ENCODE measurements at regions not wholly inside any gene's neighbourhood (a gene's known extent, or its start where the extent isn't known, plus 50 kb on each side); places are given as distances from the start of the nearest gene placed in this dataset.

- POLR2A ChIA-PET, result no interaction called here
- no peaks in the 10 kb centered on the region for H3K27me3 Mint-ChIP-seq
- H3K4me1 Mint-ChIP-seq, result no peaks in the 10 kb centered on the region
- ATAC-seq, result no peak
- peaks cover 0 to 14% (median 3%) of the 10 kb centered on the region in 9 donors for H3K9me3 Mint-ChIP-seq
- DNase-seq, result no peak
- H3K4me3 Mint-ChIP-seq, result no peak overlapping the region
- no peaks in the 10 kb centered on the region for H3K36me3 Mint-ChIP-seq
- H3K27ac Mint-ChIP-seq, result no peak overlapping the region
Measured at GRCh38 chr4:63764400-63764799, 644.9 kb downstream of the TECRL start.

- ATAC-seq, result no peak
- no peak for DNase-seq
- Mint-ChIP-seq H3K4me3 (no peak overlapping the region), H3K36me3 (no peaks in the 10 kb centered on the region), H3K9me3 (peaks cover 0 to 14% (median 9%) of the 10 kb centered on the region in 9 donors), H3K4me1 (no peaks in the 10 kb centered on the region), H3K27ac (no peak overlapping the region), H3K27me3 (no peaks in the 10 kb centered on the region)
- POLR2A ChIA-PET, result no interaction called here
Measured at GRCh38 chr4:63757929-63758328, 651.3 kb downstream of the TECRL start.

GRCh38 chr4:63742882-63743281 is 666.4 kb downstream of the TECRL start:
- no peaks in the 10 kb centered on the region for H3K36me3 Mint-ChIP-seq
- H3K27ac Mint-ChIP-seq, result no peak overlapping the region
- DNase-seq, result no peak
- POLR2A ChIA-PET, result no interaction called here
- H3K27me3 Mint-ChIP-seq, result no peaks in the 10 kb centered on the region
- no peak for ATAC-seq
- H3K4me3 Mint-ChIP-seq, result no peak overlapping the region
- H3K4me1 Mint-ChIP-seq, result no peaks in the 10 kb centered on the region
- H3K9me3 Mint-ChIP-seq, result peaks cover 0 to 19% (median 3%) of the 10 kb centered on the region in 9 donors

DNA sequence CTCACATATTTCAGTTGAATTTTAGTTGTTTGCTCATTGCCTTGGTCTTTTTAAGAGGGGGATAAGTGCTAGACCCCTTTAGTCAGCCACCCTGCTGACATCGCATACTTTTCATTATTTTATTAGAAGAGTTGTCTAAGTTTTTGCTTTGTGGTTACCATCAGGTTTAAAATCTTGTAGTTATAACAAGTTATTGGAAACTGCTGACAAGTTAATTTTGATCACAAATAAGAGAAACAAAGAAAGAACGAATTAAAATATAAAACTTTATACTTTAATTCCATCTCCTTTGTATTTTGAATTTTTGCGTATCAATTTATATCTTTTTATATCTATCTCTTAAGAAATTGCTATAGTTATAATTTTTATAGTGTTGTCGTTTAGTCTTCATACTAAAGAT is 679.7 kb downstream of the TECRL start:
- no peaks in the 10 kb centered on the region for H3K4me1 Mint-ChIP-seq
- H3K9me3 Mint-ChIP-seq, result peaks cover 0 to 17% (median 10%) of the 10 kb centered on the region in 9 donors
- no peak overlapping the region for H3K4me3 Mint-ChIP-seq
- DNase-seq (no peak), ATAC-seq (no peak)
- H3K36me3 Mint-ChIP-seq, result no peaks in the 10 kb centered on the region
- H3K27me3 Mint-ChIP-seq, result no peaks in the 10 kb centered on the region
- POLR2A ChIA-PET, result no interaction called here
- no peak overlapping the region for H3K27ac Mint-ChIP-seq

DNA sequence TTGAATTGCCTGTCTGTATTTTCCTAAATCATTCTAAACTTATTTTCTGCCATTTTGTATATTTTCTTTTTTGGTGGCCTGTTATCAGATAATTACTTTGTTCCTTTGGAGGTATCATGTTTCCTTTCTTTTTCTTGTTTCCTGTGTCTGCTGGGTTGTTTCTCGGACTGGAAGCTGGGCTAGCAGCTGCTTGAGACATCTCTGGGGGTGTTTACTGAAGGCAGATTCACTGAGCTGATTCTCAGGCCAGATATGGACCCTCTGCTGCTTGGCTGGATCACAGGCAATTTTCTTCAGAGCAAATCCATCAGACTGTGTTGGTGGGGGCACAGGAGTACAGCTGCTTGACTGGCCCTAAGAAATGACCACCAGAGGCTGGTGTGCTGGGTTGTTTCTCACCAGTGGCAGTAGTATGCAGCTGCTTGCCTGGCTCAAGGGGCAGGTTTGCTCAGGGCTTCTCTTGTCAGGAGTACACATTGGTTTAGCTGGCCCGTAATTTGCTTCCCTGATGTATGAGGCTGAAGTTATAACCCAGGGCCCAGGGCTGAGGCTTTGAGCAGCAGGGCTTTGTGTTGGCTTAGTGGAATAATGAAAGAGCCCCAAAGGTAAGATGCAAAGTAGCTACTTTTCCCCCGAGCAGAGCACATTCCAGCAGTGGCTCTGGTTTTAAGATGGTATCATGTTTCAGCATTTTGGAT is 680.6 kb downstream of the TECRL start:
- Mint-ChIP-seq H3K4me1 (no peaks in the 10 kb centered on the region), H3K4me3 (no peak overlapping the region), H3K36me3 (no peaks in the 10 kb centered on the region), H3K27me3 (no peaks in the 10 kb centered on the region), H3K27ac (no peak overlapping the region), H3K9me3 (peaks cover 0 to 18% (median 10%) of the 10 kb centered on the region in 9 donors)
- POLR2A ChIA-PET, result no interaction called here
- ATAC-seq, result no peak
- no peak for DNase-seq

DNA sequence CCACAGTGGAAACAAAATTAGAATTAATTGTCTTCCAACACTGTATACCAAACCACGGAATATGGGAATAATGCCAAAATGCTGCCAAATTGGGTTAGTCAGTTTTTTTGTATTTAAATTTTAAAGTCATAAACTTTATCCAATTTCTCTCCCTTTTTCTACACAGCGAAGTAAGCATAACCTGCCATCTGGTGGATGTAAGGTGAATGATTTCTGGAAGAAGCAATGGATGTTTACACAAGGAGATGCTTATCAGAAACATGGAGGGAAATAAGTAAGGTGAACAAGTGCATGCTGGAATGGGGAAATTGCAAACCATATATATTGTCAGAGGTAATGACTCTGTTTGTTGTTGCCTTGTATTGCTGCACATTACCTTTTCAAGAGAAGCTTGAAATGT is 691.9 kb downstream of the TECRL start:
- Mint-ChIP-seq H3K36me3 (no peaks in the 10 kb centered on the region), H3K27me3 (no peaks in the 10 kb centered on the region), H3K9me3 (peaks cover 0 to 23% (median 9%) of the 10 kb centered on the region in 9 donors), H3K4me3 (no peak overlapping the region), H3K27ac (no peak overlapping the region), H3K4me1 (no peaks in the 10 kb centered on the region)
- DNase-seq, result no peak
- POLR2A ChIA-PET, result no interaction called here
- no peak for ATAC-seq

DNA sequence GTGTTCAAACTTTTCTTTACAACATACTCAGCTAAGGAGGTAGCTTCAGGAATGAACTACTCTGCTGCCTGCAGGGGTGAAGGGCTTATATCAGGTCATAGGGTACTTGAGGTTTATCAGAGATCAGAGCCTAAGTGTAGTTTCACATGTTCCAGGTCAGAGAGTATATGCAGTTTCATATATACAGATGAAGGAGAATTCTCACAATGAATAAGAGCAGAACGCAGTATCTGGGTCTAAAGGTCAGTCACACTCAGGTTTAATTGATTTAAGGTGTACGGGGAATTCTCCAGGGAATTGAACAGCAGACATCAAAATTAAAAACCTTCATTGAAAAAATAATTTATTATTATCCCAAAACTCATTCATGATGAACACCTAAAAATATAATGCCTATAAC is 700.6 kb downstream of the TECRL start:
- no peaks in the 10 kb centered on the region for H3K27me3 Mint-ChIP-seq
- ATAC-seq, result no peak
- H3K27ac Mint-ChIP-seq, result no peak overlapping the region
- peaks cover 0 to 16% (median 3%) of the 10 kb centered on the region in 9 donors for H3K9me3 Mint-ChIP-seq
- H3K4me1 Mint-ChIP-seq, result no peaks in the 10 kb centered on the region
- POLR2A ChIA-PET, result no interaction called here
- H3K4me3 Mint-ChIP-seq, result no peak overlapping the region
- DNase-seq, result no peak
- no peaks in the 10 kb centered on the region for H3K36me3 Mint-ChIP-seq

GRCh38 chr4:63700569-63700968 is 708.7 kb downstream of the TECRL start:
- peaks cover 0 to 16% (median 2%) of the 10 kb centered on the region in 9 donors for H3K9me3 Mint-ChIP-seq
- POLR2A ChIA-PET, result no interaction called here

DNA sequence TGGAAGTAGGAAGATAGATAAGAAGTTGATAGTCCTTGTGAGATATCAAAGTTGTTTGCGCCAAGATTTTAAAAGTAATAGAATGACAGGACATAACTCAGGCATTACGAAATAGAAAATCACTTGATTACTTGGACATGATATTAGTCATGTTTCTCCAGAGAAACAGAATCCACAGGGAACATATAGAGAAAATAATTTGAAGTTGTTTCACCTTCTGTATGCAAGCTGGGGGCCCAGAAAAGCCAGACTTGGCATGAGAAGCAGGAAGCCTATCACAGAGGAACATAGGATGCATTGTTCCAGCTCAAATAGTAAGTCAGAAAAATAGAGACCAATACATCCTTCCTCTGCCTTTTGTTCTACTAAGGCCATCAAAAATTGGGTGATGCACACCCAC is 715.9 kb downstream of the TECRL start:
- Mint-ChIP-seq H3K27ac (no peak overlapping the region), H3K4me1 (no peaks in the 10 kb centered on the region), H3K4me3 (no peak overlapping the region), H3K27me3 (no peaks in the 10 kb centered on the region), H3K9me3 (peaks cover 1 to 36% (median 12%) of the 10 kb centered on the region in 9 donors), H3K36me3 (no peaks in the 10 kb centered on the region)
- POLR2A ChIA-PET, result no interaction called here
- DNase-seq (no peak), ATAC-seq (no peak)

More at GRCh38 chr4:63700569-63700968, 708.7 kb downstream of the TECRL start:
- no peak overlapping the region for H3K27ac Mint-ChIP-seq
- no peaks in the 10 kb centered on the region for H3K27me3 Mint-ChIP-seq
- DNase-seq (no peak), ATAC-seq (no peak)
- no peaks in the 10 kb centered on the region for H3K36me3 Mint-ChIP-seq
- no peak overlapping the region for H3K4me3 Mint-ChIP-seq
- H3K4me1 Mint-ChIP-seq, result no peaks in the 10 kb centered on the region

DNA sequence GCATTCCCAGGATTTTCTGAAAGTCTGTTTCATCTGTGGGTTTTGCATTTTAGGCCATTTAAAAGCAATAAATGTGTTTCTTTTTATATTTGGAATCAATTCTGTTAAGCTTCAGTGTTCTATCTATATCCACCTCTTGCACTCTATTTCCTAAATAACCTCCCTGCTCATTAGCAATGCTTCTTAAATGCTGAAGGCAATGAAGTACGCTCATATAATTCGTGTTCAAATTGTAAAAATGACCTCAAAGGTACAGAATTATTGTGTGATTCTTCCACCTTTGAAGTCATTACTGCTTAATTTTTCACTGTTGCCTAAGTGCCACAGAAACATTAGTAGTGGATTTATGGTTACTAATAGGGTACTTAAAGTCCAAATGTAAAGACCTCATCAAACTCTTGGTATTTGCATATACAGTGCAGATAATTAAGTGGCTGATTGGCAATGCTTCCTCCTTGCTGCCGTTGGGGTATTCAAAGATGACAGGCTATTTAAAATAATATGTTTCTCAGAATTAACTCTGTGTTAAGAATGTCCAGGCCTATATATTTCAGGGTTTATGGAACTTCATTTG is 730.8 kb downstream of the TECRL start:
- no peaks in the 10 kb centered on the region for H3K4me1 Mint-ChIP-seq
- peaks cover 0 to 7% (median 2%) of the 10 kb centered on the region in 9 donors for H3K9me3 Mint-ChIP-seq
- ATAC-seq, result no peak
- no peak overlapping the region for H3K4me3 Mint-ChIP-seq
- DNase-seq, result no peak
- no peaks in the 10 kb centered on the region for H3K27me3 Mint-ChIP-seq
- H3K36me3 Mint-ChIP-seq, result no peaks in the 10 kb centered on the region
- POLR2A ChIA-PET, result no interaction called here
- H3K27ac Mint-ChIP-seq, result no peak overlapping the region

GRCh38 chr4:63670735-63671134 is 738.5 kb downstream of the TECRL start:
- no peak for DNase-seq
- no peak overlapping the region for H3K4me3 Mint-ChIP-seq
- no peaks in the 10 kb centered on the region for H3K27me3 Mint-ChIP-seq
- H3K9me3 Mint-ChIP-seq, result peaks cover 0 to 21% (median 11%) of the 10 kb centered on the region in 9 donors
- no peaks in the 10 kb centered on the region for H3K36me3 Mint-ChIP-seq
- POLR2A ChIA-PET, result no interaction called here
- no peak overlapping the region for H3K27ac Mint-ChIP-seq
- no peak for ATAC-seq
- H3K4me1 Mint-ChIP-seq, result no peaks in the 10 kb centered on the region

DNA sequence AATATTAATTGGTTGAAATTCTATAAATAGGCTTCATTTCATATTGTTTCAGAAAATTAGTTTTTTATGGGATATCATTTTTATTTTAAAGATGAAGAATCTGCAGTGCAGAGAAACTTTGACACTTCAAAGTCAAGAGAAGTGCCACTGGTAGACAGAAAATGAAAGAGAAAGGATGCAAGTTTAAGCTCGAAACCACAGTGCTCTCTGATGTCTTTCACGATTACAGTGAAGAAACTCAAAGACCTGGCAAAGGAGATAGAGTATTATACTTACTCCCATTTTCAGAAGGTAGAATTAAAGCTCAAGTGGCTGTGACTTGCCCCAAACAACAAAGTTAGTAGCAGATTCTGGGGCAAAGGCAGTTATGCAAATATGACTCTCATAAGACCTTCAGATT is 745.4 kb downstream of the TECRL start:
- H3K4me3 Mint-ChIP-seq, result no peak overlapping the region
- no peak overlapping the region for H3K27ac Mint-ChIP-seq
- H3K36me3 Mint-ChIP-seq, result peaks cover 0 to 4% (median 0%) of the 10 kb centered on the region in 3 donors
- H3K9me3 Mint-ChIP-seq, result peaks cover 0 to 33% (median 13%) of the 10 kb centered on the region in 9 donors
- DNase-seq, result no peak
- H3K27me3 Mint-ChIP-seq, result no peaks in the 10 kb centered on the region
- no peaks in the 10 kb centered on the region for H3K4me1 Mint-ChIP-seq
- no peak for ATAC-seq
- POLR2A ChIA-PET, result no interaction called here

DNA sequence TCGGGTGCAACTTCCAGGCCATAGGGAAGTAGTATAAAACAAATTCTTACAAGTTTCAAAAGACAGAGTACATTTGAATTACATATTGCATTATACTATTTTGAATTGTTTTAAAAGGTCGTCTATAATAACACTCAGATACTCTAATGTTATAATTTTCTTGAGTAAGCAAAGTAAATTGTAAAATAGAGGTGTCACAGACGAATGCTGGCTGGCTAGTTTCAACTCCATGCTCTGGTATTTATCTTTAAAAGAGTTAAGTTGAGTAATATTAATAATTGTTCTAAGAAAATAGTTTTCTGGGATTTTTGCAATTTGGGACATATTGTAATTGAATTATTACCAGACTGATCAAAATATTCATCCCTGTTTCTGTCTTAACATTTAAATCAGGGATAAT is 764.9 kb downstream of the TECRL start:
- DNase-seq (no peak), ATAC-seq (no peak)
- Mint-ChIP-seq H3K27me3 (no peaks in the 10 kb centered on the region), H3K27ac (no peak overlapping the region), H3K4me1 (no peaks in the 10 kb centered on the region), H3K4me3 (no peak overlapping the region), H3K9me3 (peaks cover 0 to 10% (median 2%) of the 10 kb centered on the region in 9 donors), H3K36me3 (no peaks in the 10 kb centered on the region)
- POLR2A ChIA-PET, result no interaction called here

DNA sequence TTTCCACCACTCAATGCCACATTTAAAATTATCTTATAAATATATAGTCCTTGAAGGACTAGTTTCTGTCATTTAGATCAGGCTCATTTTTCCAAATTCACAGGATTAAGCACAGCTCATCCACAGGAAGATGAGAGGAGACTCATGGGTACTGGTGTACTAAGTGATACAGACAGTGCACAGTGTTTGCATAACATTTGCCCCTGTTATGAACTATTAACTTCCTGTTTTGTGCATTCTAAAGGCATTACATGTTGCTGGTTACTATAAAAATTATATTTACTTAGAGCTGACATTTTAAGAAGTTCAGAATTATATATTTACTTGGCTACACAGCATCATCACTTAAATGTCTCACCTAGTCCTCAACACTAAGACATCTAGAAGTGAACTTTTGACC is 772.0 kb downstream of the TECRL start:
- no peaks in the 10 kb centered on the region for H3K36me3 Mint-ChIP-seq

More for the DNA sequence above, 772.0 kb downstream of the TECRL start:
- Mint-ChIP-seq H3K4me3 (no peak overlapping the region), H3K4me1 (no peaks in the 10 kb centered on the region), H3K27ac (no peak overlapping the region), H3K27me3 (no peaks in the 10 kb centered on the region), H3K9me3 (peaks cover 0 to 16% (median 6%) of the 10 kb centered on the region in 9 donors)
- ATAC-seq (no peak), DNase-seq (no peak)
- POLR2A ChIA-PET, result no interaction called here
